ELF-1 (cell line): ENCODE measurements at regions not wholly inside any gene's neighbourhood (a gene's known extent, or its start where the extent isn't known, plus 50 kb on each side); places are given as distances from the start of the nearest gene placed in this dataset.

Experiments used
- DNase-seq: peaks from one replicate; pipeline ENCODE4 v3.0.0-alpha.2; 2016; ENCODE audit warnings: low read depth, low spot score

GRCh38 chr18:37672932-37673595, 107.5 kb upstream of the CELF4 start:
- DNase-seq, result no peak

GRCh38 chr18:37672001-37672400, 106.4 kb upstream of the CELF4 start:
- DNase-seq, result no peak

GRCh38 chr18:37671530-37671929, 105.9 kb upstream of the CELF4 start:
- DNase-seq, result no peak

- DNase-seq, result no peak
Observed at GRCh38 chr18:37671119-37671518, 105.5 kb upstream of the CELF4 start.

GRCh38 chr18:37669991-37670534, 104.5 kb upstream of the CELF4 start:
- DNase-seq, result no peak

- DNase-seq, result peak; percentile 72
Observed at GRCh38 chr18:37668971-37669747, 103.6 kb upstream of the CELF4 start.

- no peak for DNase-seq
Observed at GRCh38 chr18:37667836-37668235, 102.2 kb upstream of the CELF4 start.

GRCh38 chr18:37666991-37667390, 101.4 kb upstream of the CELF4 start:
- DNase-seq, result no peak

- DNase-seq, result no peak
Observed at GRCh38 chr18:37666451-37666850, 100.9 kb upstream of the CELF4 start.

- no peak for DNase-seq
Observed at GRCh38 chr18:37665346-37665745, 99.7 kb upstream of the CELF4 start.

GRCh38 chr18:37663446-37663845, 97.8 kb upstream of the CELF4 start:
- DNase-seq, result no peak

- DNase-seq, result no peak
Observed at GRCh38 chr18:37662546-37663339, 97.1 kb upstream of the CELF4 start.

GRCh38 chr18:37662099-37662498, 96.5 kb upstream of the CELF4 start:
- no peak for DNase-seq

- no peak for DNase-seq
Observed at GRCh38 chr18:37661478-37661877, 95.9 kb upstream of the CELF4 start.

GRCh38 chr18:37661061-37661460, 95.5 kb upstream of the CELF4 start:
- no peak for DNase-seq

- DNase-seq, result no peak
Observed at GRCh38 chr18:37660658-37661057, 95.1 kb upstream of the CELF4 start.

GRCh38 chr18:37659906-37660305, 94.3 kb upstream of the CELF4 start:
- no peak for DNase-seq

- DNase-seq, result no peak
Observed at GRCh38 chr18:37658894-37659293, 93.3 kb upstream of the CELF4 start.

- DNase-seq, result no peak
Observed at GRCh38 chr18:37657493-37657892, 91.9 kb upstream of the CELF4 start.

GRCh38 chr18:37654731-37655369, 89.3 kb upstream of the CELF4 start:
- DNase-seq, result no peak

- peak; percentile 36 for DNase-seq
Observed at GRCh38 chr18:37654034-37654433, 88.4 kb upstream of the CELF4 start.

GRCh38 chr18:37653618-37654017, 88.0 kb upstream of the CELF4 start:
- DNase-seq, result no peak
